ENCODE measurements at regions not wholly inside any gene's neighbourhood (a gene's known extent, or its start where the extent isn't known, plus 50 kb on each side); places are given as distances from the start of the nearest gene placed in this dataset.
"Not testable (repeated sequence)": the region's sequence is repeated elsewhere in the genome, so short reads cannot be mapped to it uniquely, and the experiment has no call there.

DNA sequence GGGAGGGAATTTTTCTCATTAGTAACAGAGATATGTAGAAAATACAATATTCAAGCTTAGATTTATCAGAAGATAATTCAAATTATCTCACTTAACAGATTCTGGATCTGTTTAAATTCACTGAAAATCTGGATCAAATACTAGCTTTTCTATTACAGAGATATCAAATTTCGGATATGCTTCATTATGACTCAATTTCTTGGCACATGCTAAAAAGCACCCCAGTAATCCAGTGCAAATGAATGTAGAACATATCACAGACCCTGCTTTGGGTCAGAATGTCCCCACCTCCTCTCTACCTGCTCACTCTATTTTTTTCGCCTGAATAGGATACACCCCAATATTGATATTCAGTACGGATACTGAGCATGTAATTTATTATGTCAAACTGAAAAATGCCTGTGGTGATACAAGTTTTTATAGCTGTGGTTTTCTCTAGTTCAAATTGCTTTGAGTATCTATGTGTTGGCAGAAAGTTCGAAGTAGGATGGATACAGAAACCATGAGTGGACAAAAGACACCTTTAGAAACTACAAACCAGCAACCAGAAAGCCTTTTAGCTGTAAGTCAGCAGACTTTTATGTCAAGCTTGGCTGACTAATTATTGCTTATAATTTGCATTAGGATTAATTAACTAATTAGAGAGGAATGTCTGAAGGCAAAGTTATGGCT, 290.0 kb downstream of the TFAP2B start:
- no peak overlapping the region for H3K27ac ChIP-seq (replicated peaks)
- H3K27me3 ChIP-seq (ENCODE audit: low read depth) = no peaks in the 10 kb centered on the region
- intact Hi-C loops (cut with micrococcal nuclease) = no loop called here
- no peaks in the 10 kb centered on the region for H3K36me3 ChIP-seq
- no peak for DNase-seq
- peaks cover 6% of the 10 kb centered on the region for H3K9me3 ChIP-seq (replicated peaks)
- no peaks in the 10 kb centered on the region for H3K4me1 ChIP-seq
- H3K4me3 ChIP-seq = no peak overlapping the region
- TF ChIP-seq, protein P1, sequence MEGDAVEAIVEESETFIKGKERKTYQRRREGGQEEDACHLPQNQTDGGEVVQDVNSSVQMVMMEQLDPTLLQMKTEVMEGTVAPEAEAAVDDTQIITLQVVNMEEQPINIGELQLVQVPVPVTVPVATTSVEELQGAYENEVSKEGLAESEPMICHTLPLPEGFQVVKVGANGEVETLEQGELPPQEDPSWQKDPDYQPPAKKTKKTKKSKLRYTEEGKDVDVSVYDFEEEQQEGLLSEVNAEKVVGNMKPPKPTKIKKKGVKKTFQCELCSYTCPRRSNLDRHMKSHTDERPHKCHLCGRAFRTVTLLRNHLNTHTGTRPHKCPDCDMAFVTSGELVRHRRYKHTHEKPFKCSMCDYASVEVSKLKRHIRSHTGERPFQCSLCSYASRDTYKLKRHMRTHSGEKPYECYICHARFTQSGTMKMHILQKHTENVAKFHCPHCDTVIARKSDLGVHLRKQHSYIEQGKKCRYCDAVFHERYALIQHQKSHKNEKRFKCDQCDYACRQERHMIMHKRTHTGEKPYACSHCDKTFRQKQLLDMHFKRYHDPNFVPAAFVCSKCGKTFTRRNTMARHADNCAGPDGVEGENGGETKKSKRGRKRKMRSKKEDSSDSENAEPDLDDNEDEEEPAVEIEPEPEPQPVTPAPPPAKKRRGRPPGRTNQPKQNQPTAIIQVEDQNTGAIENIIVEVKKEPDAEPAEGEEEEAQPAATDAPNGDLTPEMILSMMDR (IDR thresholded peaks at IDR 0.05; ENCODE audit: borderline replicate concordance) = no peak

GRCh38 chr6:51112731-51113130, 294.1 kb downstream of the TFAP2B start:
- H3K4me3 ChIP-seq = no peak overlapping the region
- TF ChIP-seq, protein P1 (IDR thresholded peaks at IDR 0.05; ENCODE audit: borderline replicate concordance) = no peak
- no peaks in the 10 kb centered on the region for H3K9me3 ChIP-seq (replicated peaks)
- no peaks in the 10 kb centered on the region for H3K4me1 ChIP-seq
- H3K36me3 ChIP-seq = no peaks in the 10 kb centered on the region
- intact Hi-C loops (cut with micrococcal nuclease) = no loop called here
- H3K27me3 ChIP-seq (ENCODE audit: low read depth) = no peaks in the 10 kb centered on the region
- DNase-seq = no peak
- H3K27ac ChIP-seq (replicated peaks) = no peak overlapping the region

- no peaks in the 10 kb centered on the region for H3K27me3 ChIP-seq (ENCODE audit: low read depth)
- H3K4me1 ChIP-seq = no peaks in the 10 kb centered on the region
- H3K9me3 ChIP-seq (replicated peaks) = no peaks in the 10 kb centered on the region
- no peak for DNase-seq
- intact Hi-C loops (cut with micrococcal nuclease) = no loop called here
- H3K4me3 ChIP-seq = no peak overlapping the region
- no peaks in the 10 kb centered on the region for H3K36me3 ChIP-seq
- no peak overlapping the region for H3K27ac ChIP-seq (replicated peaks)
- TF ChIP-seq, protein P1 (IDR thresholded peaks at IDR 0.05; ENCODE audit: borderline replicate concordance) = no peak
Measured at GRCh38 chr6:51116723-51117122, 298.1 kb downstream of the TFAP2B start.

DNA sequence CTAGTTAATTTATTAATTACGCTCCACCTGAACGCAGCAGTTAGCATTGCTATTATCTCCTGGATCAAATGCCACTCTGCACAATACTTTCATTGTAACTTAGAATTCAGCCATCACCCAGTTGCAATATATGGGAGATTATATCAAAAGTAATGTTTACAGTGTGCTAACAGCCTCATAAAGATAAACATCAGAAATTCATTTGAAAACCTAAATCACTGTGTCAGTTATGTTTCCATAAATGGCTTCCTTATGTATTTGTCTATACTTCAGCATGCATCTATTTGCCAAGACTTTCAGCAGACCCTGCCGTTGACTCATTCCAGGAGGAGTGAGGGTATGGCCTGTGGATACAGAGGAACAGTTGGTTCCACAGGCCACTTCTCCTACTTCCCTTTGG, 300.1 kb downstream of the TFAP2B start:
- Histone ChIP-seq H3K4me1 (no peaks in the 10 kb centered on the region), H3K9me3 (replicated peaks) (no peaks in the 10 kb centered on the region), H3K27ac (replicated peaks) (no peak overlapping the region), H3K27me3 (ENCODE audit: low read depth) (no peaks in the 10 kb centered on the region), H3K4me3 (no peak overlapping the region), H3K36me3 (no peaks in the 10 kb centered on the region)
- TF ChIP-seq, protein P1 (IDR thresholded peaks at IDR 0.05; ENCODE audit: borderline replicate concordance) = no peak
- intact Hi-C loops (cut with micrococcal nuclease) = no loop called here
- no peak for DNase-seq

GRCh38 chr6:51120016-51120415, 301.3 kb downstream of the TFAP2B start:
- DNase-seq = no peak
- no peak overlapping the region for H3K4me3 ChIP-seq
- no peaks in the 10 kb centered on the region for H3K4me1 ChIP-seq
- H3K27me3 ChIP-seq (ENCODE audit: low read depth) = no peaks in the 10 kb centered on the region
- TF ChIP-seq, protein P1 (IDR thresholded peaks at IDR 0.05; ENCODE audit: borderline replicate concordance) = no peak
- H3K36me3 ChIP-seq = no peaks in the 10 kb centered on the region
- intact Hi-C loops (cut with micrococcal nuclease) = no loop called here
- H3K9me3 ChIP-seq (replicated peaks) = no peaks in the 10 kb centered on the region
- H3K27ac ChIP-seq (replicated peaks) = no peak overlapping the region

DNA sequence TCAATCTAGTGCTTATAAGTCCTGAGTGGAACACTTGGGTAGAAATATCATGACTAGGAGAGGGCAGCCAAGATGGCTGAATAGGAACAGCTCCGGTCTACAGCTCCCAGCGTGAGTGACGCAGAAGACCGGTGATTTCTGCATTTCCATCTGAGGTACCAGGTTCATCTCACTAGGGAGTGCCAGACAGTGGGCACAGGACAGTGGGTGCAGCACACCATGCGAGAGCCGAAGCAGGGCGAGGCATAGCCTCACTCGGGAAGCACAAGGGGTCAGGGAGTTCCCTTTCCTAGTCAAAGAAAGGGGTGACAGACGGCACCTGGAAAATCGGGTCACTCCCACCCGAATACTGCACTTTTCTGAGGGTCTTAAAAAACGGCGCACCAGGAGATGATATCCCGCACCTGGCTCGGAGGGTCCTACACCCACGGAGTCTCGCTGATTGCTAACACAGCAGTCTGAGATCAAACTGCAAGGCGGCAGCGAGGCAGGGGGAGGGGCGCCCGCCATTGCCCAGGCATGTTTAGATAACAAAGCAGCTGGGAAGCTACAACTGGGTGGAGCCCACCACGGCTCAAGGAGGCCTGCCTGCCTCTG, 302.8 kb downstream of the TFAP2B start:
- H3K4me1 ChIP-seq; DNase-seq; intact Hi-C loops (cut with micrococcal nuclease): not testable (repeated sequence)

More for the DNA sequence above, 302.8 kb downstream of the TFAP2B start:
- H3K9me3 ChIP-seq (replicated peaks); H3K36me3 ChIP-seq; H3K27me3 ChIP-seq (ENCODE audit: low read depth); H3K27ac ChIP-seq (replicated peaks); H3K4me3 ChIP-seq: not testable (repeated sequence)
